H9 (cell line): ENCODE measurements at regions not wholly inside any gene's neighbourhood (a gene's known extent, or its start where the extent isn't known, plus 50 kb on each side); places are given as distances from the start of the nearest gene placed in this dataset.

ENCODE experiments used
- DNase-seq: peaks from one replicate; pipeline ENCODE4 v3.0.0-alpha.2; 2017
- H2AFZ ChIP-seq: one replicate; pipeline ENCODE4 v1.6.1; 2013; ENCODE audit warnings: mild to moderate bottlenecking, low read length, control low read depth, moderate library complexity
- H2AK5ac ChIP-seq: 2 replicates; pipeline ENCODE4 v1.6.1; 2013; ENCODE audit warnings: low read length, control low read depth, mixed read lengths; ENCODE audit not compliant: insufficient read length
- H2BK120ac ChIP-seq: one replicate; pipeline ENCODE4 v1.6.1; 2013; ENCODE audit warnings: low read depth, mild to moderate bottlenecking, low read length, control low read depth, inconsistent platforms; ENCODE audit not compliant: poor library complexity, severe bottlenecking
- H2BK12ac ChIP-seq: 2 replicates; pipeline ENCODE4 v1.6.1; 2013; ENCODE audit warnings: low read length, control low read depth, mixed read lengths, low read depth; ENCODE audit not compliant: insufficient read length
- H2BK15ac ChIP-seq: 2 replicates; pipeline ENCODE4 v1.6.1; 2013; ENCODE audit warnings: low read depth, low read length, control low read depth
- H2BK20ac ChIP-seq: one replicate; pipeline ENCODE4 v1.6.1; 2013; ENCODE audit warnings: low read depth, mild to moderate bottlenecking, low read length, control low read depth, inconsistent platforms; ENCODE audit not compliant: poor library complexity, severe bottlenecking
- H2BK5ac ChIP-seq: 2 replicates; pipeline ENCODE4 v1.6.1; 2013; ENCODE audit warnings: low read length, control low read depth, mixed read lengths; ENCODE audit not compliant: insufficient read length
- H3K14ac ChIP-seq: 2 replicates; pipeline ENCODE4 v1.6.1; 2013; ENCODE audit warnings: low read length, control low read depth; ENCODE audit not compliant: insufficient read depth
- H3K18ac ChIP-seq: 2 replicates; pipeline ENCODE4 v1.6.1; 2013; ENCODE audit warnings: low read depth, mild to moderate bottlenecking, mixed read lengths, low read length, control low read depth; ENCODE audit not compliant: insufficient read length
- H3K23ac ChIP-seq: 2 replicates; pipeline ENCODE4 v1.6.1; 2013; ENCODE audit warnings: low read length, control low read depth, mixed read lengths, low read depth; ENCODE audit not compliant: insufficient read length
- H3K23me2 ChIP-seq: 2 replicates; pipeline ENCODE4 v1.6.1; 2013; ENCODE audit warnings: low read depth, mild to moderate bottlenecking, mixed read lengths, low read length, control low read depth; ENCODE audit not compliant: insufficient read length, poor library complexity, severe bottlenecking
- H3K27ac ChIP-seq: 2 replicates; pipeline ENCODE4 v1.5.1; 2013; ENCODE audit warnings: low read length, control low read depth, mixed read lengths, low read depth; ENCODE audit not compliant: insufficient read length
- H3K27me3 ChIP-seq: 2 replicates; pipeline ENCODE4 v1.6.1; 2013; ENCODE audit warnings: low read length, control low read depth, inconsistent platforms; ENCODE audit not compliant: insufficient read depth
- H3K4ac ChIP-seq: 2 replicates; pipeline ENCODE4 v1.6.1; 2013; ENCODE audit warnings: low read depth, mild to moderate bottlenecking, control low read depth, inconsistent platforms, low read length, moderate library complexity
- H3K4me1 ChIP-seq: 2 replicates; pipeline ENCODE4 v1.6.1; 2013; ENCODE audit warnings: low read length, control low read depth, inconsistent platforms; ENCODE audit not compliant: insufficient read depth
- H3K4me2 ChIP-seq: 2 replicates; pipeline ENCODE4 v1.6.1; 2013; ENCODE audit warnings: low read length, control low read depth, mixed read lengths; ENCODE audit not compliant: insufficient read length, insufficient read depth
- H3K56ac ChIP-seq: 2 replicates; pipeline ENCODE4 v1.6.1; 2013; ENCODE audit warnings: low read depth, mild to moderate bottlenecking, mixed read lengths, low read length, control low read depth; ENCODE audit not compliant: insufficient read length
- H3K79me1 ChIP-seq: 2 replicates; pipeline ENCODE4 v1.6.1; 2013; ENCODE audit warnings: low read depth, mild to moderate bottlenecking, moderate library complexity, low read length, control low read depth, inconsistent platforms; ENCODE audit not compliant: insufficient read depth, poor library complexity, severe bottlenecking
- H3K79me2 ChIP-seq: 2 replicates; pipeline ENCODE4 v1.6.1; 2013; ENCODE audit warnings: low read length, control low read depth, inconsistent platforms; ENCODE audit not compliant: insufficient read depth
- H3K9ac ChIP-seq: 2 replicates; pipeline ENCODE4 v1.6.1; 2013; ENCODE audit warnings: low read length, control low read depth, mixed read lengths; ENCODE audit not compliant: insufficient read length; ENCODE audit errors: extremely low read depth
- H3K9me3 ChIP-seq: one replicate; pipeline ENCODE4 v1.6.1; 2013; ENCODE audit warnings: low read depth, low read length, inconsistent platforms; ENCODE audit not compliant: control insufficient read depth
- H3T11ph ChIP-seq: one replicate; pipeline ENCODE4 v1.6.1; 2013; ENCODE audit warnings: mild to moderate bottlenecking, low read length, control low read depth, inconsistent platforms
- H4K20me1 ChIP-seq: one replicate; pipeline ENCODE4 v1.6.1; 2013; ENCODE audit not compliant: control insufficient read depth, insufficient read length, insufficient read depth
- H4K5ac ChIP-seq: 2 replicates; pipeline ENCODE4 v1.6.1; 2013; ENCODE audit warnings: low read depth, mild to moderate bottlenecking, mixed read lengths, low read length, control low read depth; ENCODE audit not compliant: insufficient read length
- H4K8ac ChIP-seq: replicated peaks from 2 replicates; pipeline ENCODE4 v1.6.1; 2013; ENCODE audit warnings: low read length, control low read depth, mixed read lengths, low read depth; ENCODE audit not compliant: insufficient read length
- H4K91ac ChIP-seq: 2 replicates; pipeline ENCODE4 v1.6.1; 2013; ENCODE audit warnings: low read depth, mild to moderate bottlenecking, moderate library complexity, mixed read lengths, low read length, control low read depth; ENCODE audit not compliant: insufficient read length
- H3K27ac Mint-ChIP-seq, 3 experiments: 2 replicates in 2 of 3; 3 replicates in 1 of 3; pipeline ENCODE4 v1.8.0; 2020 to 2021; ENCODE audit warnings: mixed read lengths in 3 of 3, mild to moderate bottlenecking in 1 of 3, moderate library complexity in 1 of 3
- H3K27me3 Mint-ChIP-seq: 2 replicates; pipeline ENCODE4 v1.8.0; 2021; ENCODE audit warnings: low read depth, mild to moderate bottlenecking, moderate library complexity, mixed read lengths
- H3K36me3 Mint-ChIP-seq, 3 experiments: 2 replicates in 2 of 3; 3 replicates in 1 of 3; pipeline ENCODE4 v1.8.0; 2020 to 2021; ENCODE audit warnings: low read depth in 3 of 3, mixed read lengths in 3 of 3; ENCODE audit not compliant: insufficient read depth in 1 of 3
- H3K4me1 Mint-ChIP-seq, 2 experiments: 2 replicates each; pipeline ENCODE4 v1.8.0; 2020; ENCODE audit warnings: mixed read lengths in 2 of 2
- H3K4me3 Mint-ChIP-seq, 2 experiments: 2 replicates in 1 of 2; 3 replicates in 1 of 2; pipeline ENCODE4 v1.8.0; 2020 to 2021; ENCODE audit warnings: mild to moderate bottlenecking in 2 of 2, mixed read lengths in 2 of 2, moderate library complexity in 1 of 2
- H3K9me3 Mint-ChIP-seq, 2 experiments: 2 replicates in 1 of 2; 3 replicates in 1 of 2; pipeline ENCODE4 v1.8.0; 2020; ENCODE audit warnings: mild to moderate bottlenecking in 2 of 2, mixed read lengths in 2 of 2, moderate library complexity in 1 of 2
- WGBS: extraction: QIAGEN DNeasy Blood & Tissue Kit; methylation state at CpG from one replicate; pipeline ENCODE4 v1.1.7; 2013; ENCODE audit warnings: missing lambda C conversion rate, low lambda C conversion rate, mixed read lengths; ENCODE audit not compliant: insufficient read length; ENCODE audit errors: extremely low coverage; 5-methylcytosine and 5-hydroxymethylcytosine counted together
- TF ChIP-seq, protein P1 (sequence below): fragments of 200-600 bp; sonication (generic); conservative IDR thresholded peaks from 3 replicates; pipeline ENCODE4 v1.8.0; 2021; ENCODE audit warnings: antibody characterized with exemption, mild to moderate bottlenecking

DNA sequence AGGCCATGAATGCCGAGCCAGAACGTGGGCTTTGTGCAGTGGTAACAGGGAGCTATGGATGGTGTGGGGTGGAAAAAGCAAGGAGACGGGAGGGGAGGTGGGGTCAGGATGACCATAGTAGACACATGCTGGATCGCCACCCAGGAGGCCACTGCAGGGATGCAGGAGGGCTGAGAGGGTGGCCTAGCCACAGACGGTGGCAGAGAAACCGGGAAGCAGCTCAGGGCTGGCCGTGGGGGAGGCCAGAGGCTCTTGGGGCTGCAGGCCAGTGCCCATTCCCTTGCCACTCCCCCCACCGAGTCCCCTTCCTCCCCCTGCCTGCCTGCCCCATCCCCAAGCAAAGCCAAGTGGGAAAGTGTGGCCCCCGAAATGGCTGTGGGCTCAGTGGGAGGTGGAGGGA lies 59.1 kb upstream of the TCF20 start:
- H3K9me3 Mint-ChIP-seq, result peaks cover 0 to 2% of the 10 kb centered on the region in 2 experiments; a peak in 1 of 5 replicates
- Histone ChIP-seq H3K23me2 (no peaks in the 10 kb centered on the region), H3K9ac (no peak overlapping the region), H3K4ac (no peak overlapping the region), H3K27me3 (no peaks in the 10 kb centered on the region), H4K8ac (no peak overlapping the region), H4K20me1 (no peaks in the 10 kb centered on the region), H3K9me3 (no peaks in the 10 kb centered on the region), H3K79me2 (no peaks in the 10 kb centered on the region; the same call in 1 of the 2 replicates), H2AFZ (no peak overlapping the region), H3K4me2 (no peak overlapping the region), H2BK120ac (no peak overlapping the region), H2BK20ac (no peak overlapping the region), H2BK15ac (no peak overlapping the region), H3K14ac (no peak overlapping the region), H3K23ac (no peak overlapping the region), H2AK5ac (no peak overlapping the region), H3K79me1 (no peaks in the 10 kb centered on the region), H3K27ac (no peak overlapping the region), H4K5ac (no peak overlapping the region), H2BK5ac (no peak overlapping the region), H2BK12ac (no peak overlapping the region), H3K18ac (no peak overlapping the region), H3K4me1 (no peaks in the 10 kb centered on the region; the same call in 1 of the 2 replicates), H4K91ac (no peak overlapping the region), H3K56ac (no peak overlapping the region), H3T11ph (no peak overlapping the region)
- peaks cover 15% of the 10 kb centered on the region in 2 experiments for H3K4me1 Mint-ChIP-seq
- TF ChIP-seq, protein P1, sequence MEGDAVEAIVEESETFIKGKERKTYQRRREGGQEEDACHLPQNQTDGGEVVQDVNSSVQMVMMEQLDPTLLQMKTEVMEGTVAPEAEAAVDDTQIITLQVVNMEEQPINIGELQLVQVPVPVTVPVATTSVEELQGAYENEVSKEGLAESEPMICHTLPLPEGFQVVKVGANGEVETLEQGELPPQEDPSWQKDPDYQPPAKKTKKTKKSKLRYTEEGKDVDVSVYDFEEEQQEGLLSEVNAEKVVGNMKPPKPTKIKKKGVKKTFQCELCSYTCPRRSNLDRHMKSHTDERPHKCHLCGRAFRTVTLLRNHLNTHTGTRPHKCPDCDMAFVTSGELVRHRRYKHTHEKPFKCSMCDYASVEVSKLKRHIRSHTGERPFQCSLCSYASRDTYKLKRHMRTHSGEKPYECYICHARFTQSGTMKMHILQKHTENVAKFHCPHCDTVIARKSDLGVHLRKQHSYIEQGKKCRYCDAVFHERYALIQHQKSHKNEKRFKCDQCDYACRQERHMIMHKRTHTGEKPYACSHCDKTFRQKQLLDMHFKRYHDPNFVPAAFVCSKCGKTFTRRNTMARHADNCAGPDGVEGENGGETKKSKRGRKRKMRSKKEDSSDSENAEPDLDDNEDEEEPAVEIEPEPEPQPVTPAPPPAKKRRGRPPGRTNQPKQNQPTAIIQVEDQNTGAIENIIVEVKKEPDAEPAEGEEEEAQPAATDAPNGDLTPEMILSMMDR, result no peak
- DNase-seq, result no peak
- no CpG with 5 or more reads among the region's 9 CpGs for WGBS
- no peak overlapping the region; a peak in 2 of 7 replicates for H3K27ac Mint-ChIP-seq
- H3K36me3 Mint-ChIP-seq, result peaks cover 0 to 3% (median 2%) of the 10 kb centered on the region in 3 experiments; a peak in 3 of 7 replicates
- H3K4me3 Mint-ChIP-seq, result no peak overlapping the region
- H3K27me3 Mint-ChIP-seq, result peaks cover 11% of the 10 kb centered on the region
